Spleen (tissue), 7 donors: ENCODE measurements at regions not wholly inside any gene's neighbourhood (a gene's known extent, or its start where the extent isn't known, plus 50 kb on each side); places are given as distances from the start of the nearest gene placed in this dataset.
"Not testable (repeated sequence)": the region's sequence is repeated elsewhere in the genome, so short reads cannot be mapped to it uniquely, and the experiment has no call there.

Experiments used
- CTCF ChIP-seq, 11 experiments: fragments of 200-600 bp in 7 of 11; fragments of 450-650 bp in 4 of 11; sonication (generic) in 4 of 11; IDR thresholded peaks in 8 of 11; conservative IDR thresholded peaks in 3 of 11; 1 replicate in 7 of 11; 2 replicates in 4 of 11; pipeline versions ENCODE4 v1.4.0 to v1.8.0; 2016 to 2021; ENCODE audit warnings: antibody characterized with exemption in 11 of 11, inconsistent platforms in 4 of 11, mild to moderate bottlenecking in 1 of 11
- POLR2A ChIP-seq, 3 donors: fragments of 450-650 bp; IDR thresholded peaks; one replicate each; pipeline ENCODE4 v1.5.1; 2017; ENCODE audit warnings: antibody characterized with exemption in 3 of 3, mild to moderate bottlenecking in 1 of 3
- donor health status: DM: no; HTN: no; CAD: no; lungs with moderate emphysema.
- donor health status: DM: no; HTN: no; CAD: no.
- donor health status: DM: no; HTN: no; CAD: no.

GRCh38 chr3:30455112-30455511, 151.3 kb upstream of the TGFBR2 start:
- not testable (repeated sequence) for TF ChIP-seq POLR2A (IDR thresholded peaks at IDR 0.05); CTCF (IDR thresholded peaks at IDR 0.05 in 8 of 11, conservative IDR thresholded peaks at IDR 0.05 in 3 of 11)
